Left renal cortex interstitium (tissue), 4 donors: ENCODE measurements at regions not wholly inside any gene's neighbourhood (a gene's known extent, or its start where the extent isn't known, plus 50 kb on each side); places are given as distances from the start of the nearest gene placed in this dataset.
"Not testable (repeated sequence)": the region's sequence is repeated elsewhere in the genome, so short reads cannot be mapped to it uniquely, and the experiment has no call there.

Source experiments
- DNase-seq, 4 donors: peaks; one replicate each; pipeline ENCODE4 v3.0.0-alpha.2; 2013; ENCODE audit warnings: low read depth in 4 of 4, low spot score in 2 of 4, missing footprints in 1 of 4

DNA sequence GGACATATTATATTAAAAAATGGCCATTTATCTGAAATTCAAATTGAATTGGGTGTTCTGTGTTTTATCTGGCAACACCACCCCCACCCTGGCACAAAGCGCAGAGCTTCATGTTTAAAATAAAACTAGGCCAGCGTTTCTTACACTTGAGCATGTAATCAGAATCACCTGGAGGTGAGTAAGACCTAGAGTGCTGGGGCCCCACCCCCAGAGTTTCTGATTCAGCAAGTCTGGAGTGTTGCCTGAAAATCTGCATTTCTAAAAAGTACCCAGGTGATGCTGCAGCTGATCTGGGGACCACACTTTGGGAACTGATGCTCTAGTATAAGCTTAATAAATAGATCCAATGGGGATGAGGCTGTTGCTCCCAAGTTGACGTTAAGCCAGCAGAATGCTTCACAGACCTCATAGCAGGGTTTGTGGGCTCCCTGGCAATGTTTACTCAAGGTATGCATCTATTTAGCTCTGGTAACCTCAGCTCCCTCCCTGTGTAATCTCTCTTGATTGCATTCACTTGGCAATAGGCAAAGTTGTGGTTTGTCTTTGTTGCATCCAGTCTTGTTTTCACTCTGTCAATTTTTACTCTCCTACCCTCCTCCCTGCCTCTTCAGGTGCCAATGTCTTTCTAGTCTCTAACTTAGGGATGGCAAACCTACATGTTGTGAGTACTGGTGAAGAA, 99.8 kb upstream of the TEX13D start:
- DNase-seq: no peak

DNA sequence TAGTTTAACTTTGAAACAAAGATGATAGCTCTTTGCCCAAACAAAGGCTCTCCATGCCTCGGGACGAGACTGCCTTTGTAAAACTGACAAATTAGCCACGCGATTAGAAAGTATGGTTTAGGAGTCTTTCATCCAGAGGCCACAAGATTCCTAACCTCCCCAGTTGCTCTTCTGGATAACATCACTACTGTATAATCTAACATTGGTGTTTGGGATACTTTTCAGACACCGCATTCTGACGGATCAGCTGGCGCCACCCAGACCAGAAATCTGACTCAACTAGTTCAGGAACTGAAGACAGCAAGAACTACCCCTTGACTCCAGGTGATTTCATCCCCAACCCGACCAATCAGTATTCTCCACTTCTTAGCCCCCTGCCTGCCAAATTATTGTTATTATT, 98.1 kb upstream of the TEX13D start:
- DNase-seq: no peak

DNA sequence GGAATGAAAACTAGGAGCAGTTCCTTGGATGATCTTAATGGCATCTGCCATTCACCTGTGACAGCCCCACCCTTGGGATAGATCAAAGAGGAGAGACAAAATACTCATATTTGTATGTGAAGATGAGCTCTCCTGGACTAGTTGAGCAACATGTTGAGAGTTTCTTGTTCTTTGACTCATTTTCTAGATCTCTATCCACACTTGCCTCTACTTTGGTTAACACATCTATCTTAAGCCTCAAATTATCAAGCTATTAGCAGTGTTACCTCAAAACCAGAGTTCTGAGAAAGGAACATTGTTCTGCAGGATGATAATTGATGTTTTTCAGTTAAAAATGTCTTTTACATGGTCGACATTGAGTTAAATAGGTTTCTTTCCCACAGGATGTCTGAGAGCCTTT, 94.2 kb upstream of the TEX13D start:
- no peak for DNase-seq

DNA sequence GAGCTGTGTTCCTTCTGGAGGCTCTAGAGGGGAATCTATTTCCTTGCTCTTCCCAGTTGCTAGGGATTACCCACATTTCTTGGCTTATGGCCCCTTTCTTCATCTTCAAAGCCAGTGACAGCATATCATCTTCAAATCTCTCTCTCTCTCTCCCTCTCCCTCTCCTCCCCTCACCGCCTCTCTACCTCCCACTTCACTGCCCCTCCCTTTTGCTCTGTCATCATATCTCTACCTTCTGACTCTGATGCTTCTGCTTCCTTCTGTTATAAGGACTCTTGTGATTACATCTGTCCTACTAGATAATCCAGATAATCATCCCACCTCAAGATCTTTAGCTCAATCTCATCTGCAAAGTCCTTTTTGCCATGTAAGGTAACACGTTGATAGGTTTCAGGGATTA, 93.1 kb upstream of the TEX13D start:
- no peak for DNase-seq

DNA sequence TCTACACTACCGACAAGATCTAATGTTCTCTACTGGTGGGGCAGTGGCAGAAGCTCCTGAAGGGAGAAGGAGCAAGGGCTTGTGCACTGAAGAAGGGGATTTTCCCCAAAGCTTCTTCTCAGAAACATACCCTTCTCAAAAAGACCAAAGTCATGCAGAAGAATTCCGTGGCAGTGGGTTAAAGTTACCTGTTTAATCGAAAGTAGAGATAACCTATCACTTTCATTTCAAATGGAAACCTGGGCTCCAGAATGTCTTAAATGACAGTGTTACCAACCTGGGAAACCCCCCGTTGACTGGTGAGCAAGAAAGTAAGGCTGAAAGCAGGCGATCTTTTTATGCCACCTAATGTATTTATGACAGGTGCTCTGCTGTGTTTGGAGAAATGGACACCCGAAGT, 92.5 kb upstream of the TEX13D start:
- DNase-seq: no peak

DNA sequence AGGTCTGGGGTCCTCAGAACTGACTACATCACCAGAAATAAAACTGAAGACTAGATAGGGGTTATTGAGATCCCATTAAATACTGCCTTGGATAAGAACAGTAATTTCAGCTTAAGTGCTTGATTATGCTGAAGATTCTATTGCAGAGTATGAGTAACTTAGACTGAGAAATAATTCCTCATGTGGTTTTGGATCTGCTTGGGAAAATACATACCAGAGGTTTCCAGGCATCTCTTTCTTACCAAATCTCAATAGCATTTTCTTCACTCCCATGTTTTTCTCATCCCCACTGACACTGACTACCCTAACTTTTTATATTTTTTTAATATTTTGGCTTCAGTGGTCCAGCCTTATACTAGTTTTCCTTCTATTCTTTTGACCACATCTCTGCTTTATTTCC, 92.0 kb upstream of the TEX13D start:
- DNase-seq: no peak

DNA sequence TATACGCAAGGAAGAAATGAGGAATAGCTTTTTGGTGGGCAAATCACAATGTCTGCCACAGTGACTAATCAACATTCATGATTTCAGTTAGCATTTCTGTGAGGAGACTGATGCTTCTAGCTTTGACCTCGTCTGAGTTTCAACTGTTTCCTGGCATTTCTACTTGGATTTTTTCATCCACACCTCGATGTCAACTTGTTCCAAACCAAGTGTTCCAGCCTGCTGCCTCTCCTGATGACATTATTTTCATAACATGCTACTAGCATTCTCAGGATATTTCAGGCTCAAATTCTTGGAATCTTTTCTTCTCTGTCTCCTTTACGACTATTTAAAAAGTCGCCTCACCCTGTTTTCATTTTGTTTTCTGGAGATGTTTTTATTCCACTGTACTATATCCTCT, 90.3 kb upstream of the TEX13D start:
- no peak for DNase-seq

DNA sequence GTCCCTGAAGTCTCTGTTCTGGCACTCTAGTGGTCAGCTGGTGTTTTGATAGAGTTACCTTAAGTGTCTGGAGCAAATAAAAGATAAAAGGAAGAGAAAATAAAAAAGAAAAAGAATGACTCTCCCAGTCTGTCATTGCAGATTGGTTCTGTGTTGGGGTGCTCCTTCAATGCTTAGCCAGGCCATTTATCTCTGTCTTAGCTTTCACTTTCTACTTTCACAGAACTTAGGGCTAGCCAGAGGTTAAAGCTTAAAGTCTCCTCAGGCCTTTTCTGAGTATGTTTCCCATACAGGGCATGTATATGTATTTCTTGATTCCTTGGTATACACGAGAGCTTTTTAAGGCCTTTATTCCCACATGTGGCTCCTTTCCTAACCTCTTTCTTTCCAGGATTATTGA, 83.1 kb upstream of the TEX13D start:
- DNase-seq: no peak

DNA sequence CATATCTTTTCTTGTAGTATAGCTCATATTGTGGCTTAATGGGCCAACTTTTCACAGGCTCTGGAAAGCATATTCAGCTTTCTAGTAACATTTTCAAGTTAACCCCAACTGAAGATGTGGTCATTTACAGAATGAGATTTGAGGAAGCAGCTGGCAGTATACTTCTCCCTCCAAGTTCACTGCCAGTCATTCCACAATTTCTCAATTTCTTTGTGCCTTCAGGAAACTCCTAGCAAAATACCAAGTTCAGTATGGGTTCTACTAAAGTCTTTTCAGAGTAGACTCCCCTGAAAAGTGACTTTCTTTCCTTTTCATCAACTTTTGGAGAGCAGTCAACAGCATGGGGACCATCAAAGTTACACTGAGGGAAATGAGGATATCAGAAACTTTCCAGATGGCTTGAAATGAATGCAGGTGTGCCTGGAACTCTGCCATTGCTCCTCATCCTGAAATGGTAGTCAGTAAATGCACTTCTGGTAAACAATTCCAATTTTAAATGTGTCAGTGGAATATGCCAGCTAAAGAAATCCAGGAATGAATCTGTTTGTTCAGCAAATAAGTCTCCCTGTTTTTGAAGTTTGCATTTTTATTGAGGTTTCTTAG, 81.5 kb upstream of the TEX13D start:
- DNase-seq: no peak

DNA sequence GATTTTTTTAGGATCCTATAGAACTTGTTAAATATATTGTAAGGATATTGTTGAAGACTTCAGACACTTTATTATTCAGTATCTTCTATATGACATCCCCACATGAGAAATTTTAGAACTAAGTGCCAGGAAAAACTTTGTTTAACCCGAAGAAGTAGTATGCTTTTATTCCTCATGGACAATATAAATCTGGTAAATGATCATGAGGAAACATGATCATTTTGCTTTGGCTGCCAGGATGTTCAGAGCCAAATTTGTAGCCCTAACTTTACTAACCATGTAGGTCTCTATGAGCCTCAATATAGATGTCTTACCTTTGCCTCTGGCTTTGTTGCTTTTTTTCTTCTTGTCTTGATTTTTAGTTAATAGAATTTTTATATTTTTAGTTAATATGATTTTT, 77.8 kb upstream of the TEX13D start:
- DNase-seq: no peak

DNA sequence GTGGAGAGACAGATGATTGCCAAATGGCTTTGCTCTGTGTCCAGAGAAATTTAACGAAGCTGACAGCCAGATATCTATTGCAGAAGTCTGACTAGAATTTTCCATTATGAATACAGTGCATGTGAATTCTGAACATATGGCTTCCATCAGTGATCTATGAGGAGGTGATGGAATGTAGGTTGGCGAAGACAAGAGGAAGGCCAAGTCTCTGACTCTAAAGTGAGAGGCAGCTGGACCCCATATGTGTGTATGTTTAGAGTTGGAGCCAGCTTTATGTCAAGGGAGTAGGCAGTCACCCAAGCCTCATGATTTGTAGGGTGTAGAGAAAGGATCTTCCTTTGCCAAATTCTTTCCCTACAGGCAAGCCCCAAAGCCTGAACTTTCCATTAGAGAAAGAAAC, 76.2 kb upstream of the TEX13D start:
- peak in 3 of 4 donors; percentile 6 to 29 (median 21) for DNase-seq

DNA sequence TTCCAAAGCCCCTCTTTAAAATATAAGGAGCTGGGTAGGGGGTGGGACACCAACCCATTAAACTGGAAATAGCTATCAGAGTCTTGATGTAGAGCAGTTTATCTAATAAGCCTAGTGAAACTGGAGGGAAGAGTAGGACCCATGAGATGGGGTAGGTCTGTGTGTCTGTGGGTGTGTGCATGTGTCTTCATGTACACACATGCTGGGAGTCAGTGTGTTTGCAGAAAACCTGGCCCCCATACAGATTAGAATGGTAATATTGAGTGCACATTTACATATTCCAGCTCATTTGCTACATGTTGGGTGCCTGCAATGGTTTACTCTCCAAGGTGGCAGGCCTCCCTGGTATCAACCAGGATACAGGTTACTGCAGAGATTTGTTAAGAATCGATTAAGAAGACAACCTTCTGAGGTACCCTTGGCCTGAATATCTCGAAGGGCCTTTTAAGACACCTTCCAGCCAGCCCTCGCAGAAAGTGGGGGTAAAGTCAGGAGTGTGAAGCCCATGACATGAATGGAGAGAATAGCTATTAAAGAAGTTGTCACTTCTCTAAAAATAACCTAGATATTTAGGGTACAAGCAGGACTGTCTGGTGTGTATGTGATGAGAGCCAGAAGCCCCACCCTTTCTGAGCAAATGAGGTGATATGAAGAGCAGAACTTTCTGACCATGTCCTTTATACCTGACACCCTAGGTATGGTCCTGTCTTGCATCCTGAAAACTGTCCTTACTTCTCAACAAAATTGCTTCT, 75.7 kb upstream of the TEX13D start:
- no peak for DNase-seq

DNA sequence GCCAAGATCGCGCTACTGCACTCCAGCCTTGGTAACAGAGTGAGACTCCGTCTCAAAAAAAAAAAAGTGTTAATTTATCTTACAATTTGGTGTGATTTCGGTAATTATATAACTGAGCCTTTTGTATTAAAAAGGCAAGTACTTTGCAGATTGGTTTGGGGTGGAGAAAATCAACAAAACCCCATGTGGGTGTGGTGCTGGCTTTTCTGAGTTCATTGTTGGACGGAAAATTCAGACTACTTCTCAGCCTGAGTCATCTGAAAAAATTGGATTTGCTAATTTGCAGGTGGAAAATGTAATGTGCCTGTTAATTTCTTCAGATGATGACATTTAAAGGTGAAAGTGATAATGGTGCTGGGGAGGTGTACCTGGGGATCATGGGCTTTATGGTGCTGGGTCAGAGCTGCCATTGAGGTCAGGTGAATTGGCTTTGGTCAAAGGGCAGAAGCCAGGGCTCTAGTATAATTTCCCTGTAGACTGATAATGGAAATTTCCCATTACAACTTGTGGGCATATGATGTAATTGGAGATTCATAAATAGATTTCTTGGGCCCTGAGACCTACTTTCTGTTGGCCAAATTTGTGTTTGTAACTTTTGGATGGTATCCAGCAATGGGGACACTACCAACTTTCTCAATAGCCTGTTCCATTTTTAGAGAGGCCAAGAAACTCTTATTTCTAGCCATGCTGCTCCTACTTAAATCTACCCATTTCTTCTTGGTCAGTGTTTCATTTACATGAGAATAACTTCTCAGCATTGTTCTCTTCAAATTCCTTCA, 74.3 kb upstream of the TEX13D start:
- no peak for DNase-seq

DNA sequence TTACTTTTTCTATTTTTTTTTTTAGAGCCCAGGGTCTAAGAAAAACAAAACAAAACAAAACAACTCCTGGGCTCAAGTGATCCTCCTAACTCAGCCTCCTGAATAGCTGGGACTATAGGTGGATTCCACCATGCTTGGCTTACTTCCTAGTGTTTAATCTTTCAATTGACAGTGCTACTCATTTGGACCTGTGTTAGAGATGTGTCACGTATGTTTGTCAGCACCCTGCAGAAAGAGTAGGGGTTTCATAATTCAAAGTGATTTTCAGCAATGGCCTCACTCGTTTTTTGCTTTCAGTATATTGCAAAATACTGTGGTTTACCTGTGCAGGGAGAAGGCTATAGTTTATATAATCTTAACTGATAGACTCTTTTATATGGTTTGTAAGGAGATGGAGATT, 71.6 kb upstream of the TEX13D start:
- no peak for DNase-seq

DNA sequence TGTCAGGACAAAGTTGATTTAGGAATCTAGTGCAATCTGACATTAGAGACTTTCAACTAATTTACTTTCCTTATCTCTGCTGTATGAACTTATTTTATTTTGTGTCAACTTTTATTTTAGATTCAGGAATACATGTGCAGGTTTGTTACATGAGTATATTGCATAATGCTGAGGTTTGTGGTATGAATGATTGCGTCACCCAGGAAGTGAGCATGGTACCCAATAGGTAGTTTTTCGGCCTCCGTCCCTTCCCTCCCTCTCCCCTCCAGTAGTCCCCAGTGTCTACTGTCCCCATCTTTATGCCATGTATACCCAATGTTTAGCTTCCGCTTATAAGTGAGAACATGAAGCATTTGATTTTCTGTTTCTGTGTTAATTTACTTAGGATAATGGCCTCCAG, 68.7 kb upstream of the TEX13D start:
- no peak for DNase-seq

DNA sequence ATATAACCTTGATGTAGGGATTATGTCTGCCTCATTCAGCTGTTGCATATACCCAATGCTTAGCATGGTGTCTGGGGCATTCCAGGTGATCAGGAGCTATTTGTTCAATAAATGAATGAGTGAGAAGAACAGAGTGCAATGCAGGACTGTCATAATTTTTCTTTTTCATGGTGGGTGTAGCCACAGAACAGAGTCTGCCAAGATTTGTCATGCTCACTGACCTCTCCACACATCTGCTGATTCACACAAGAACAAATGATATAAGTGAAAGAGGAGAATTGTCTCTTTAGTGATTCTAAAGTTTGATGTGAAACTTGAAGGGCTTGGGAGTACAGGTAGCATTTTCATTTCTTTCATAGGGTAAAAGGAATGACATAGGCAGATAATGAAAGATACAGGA, 64.4 kb upstream of the TEX13D start:
- DNase-seq: no peak

DNA sequence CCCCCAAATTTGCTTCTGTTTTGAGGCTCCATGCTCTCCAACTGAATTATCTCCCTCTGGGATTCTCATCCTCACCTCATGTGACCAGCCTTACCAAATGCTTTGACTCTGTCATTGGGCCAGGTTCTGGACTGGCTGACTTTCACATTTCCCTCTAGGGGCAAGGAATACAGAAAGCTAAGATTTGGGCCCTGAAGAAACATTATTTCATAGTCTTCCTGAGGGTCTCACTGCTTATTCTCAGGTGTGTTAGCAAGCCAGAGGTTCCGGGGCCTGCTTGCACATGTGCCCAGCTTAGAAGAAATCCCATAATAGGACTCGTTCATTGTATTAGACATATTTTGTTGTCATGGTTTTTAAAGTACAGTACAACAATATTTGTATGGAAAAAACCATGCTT, 62.6 kb upstream of the TEX13D start:
- DNase-seq: no peak

DNA sequence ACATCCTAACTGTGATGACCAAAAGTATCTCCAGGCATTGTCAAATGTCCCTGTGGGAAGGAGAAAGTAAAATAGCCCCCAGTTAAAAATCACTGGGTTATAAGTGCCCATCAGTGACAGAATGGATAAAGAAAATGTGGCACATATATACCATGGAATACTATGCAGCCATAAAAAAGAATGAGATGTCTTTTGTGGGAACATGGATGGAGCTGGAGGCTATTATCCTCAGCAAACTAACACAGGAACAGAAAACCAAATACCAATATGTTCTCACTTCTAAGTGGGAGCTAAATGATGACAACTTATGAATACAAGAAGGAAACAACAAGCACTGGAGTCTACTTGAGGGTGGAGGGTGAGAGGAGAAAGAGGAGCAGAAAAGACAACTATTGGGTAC, 60.9 kb upstream of the TEX13D start:
- not testable (repeated sequence) for DNase-seq

DNA sequence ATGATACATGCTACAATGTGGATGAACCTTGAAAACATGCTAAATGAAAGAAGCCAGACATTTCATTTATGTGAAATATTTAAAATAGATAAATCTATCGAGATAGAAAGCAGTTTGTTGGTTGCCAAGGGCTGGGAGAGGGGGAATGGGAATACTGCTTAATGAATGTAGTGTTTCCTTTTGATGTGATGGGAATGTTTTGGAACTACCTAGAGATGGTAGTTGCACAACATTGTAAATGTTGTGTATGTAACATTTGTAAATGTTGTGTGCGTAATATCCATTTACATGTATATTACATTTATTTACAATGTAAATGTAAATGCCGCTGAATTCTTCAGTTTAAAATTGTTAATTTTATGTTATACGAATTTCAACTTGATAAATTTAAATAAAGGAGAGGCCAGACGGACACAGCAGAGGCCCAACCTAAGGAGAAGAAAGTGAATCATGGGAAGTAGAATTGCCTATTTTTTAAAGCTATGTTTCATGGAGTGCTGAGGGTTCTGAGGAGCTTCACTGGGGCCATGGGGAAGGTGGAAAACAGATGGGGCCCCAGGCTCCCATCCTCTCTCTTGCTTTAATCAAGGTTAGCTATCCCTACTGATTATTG, 60.0 kb upstream of the TEX13D start:
- no peak for DNase-seq

DNA sequence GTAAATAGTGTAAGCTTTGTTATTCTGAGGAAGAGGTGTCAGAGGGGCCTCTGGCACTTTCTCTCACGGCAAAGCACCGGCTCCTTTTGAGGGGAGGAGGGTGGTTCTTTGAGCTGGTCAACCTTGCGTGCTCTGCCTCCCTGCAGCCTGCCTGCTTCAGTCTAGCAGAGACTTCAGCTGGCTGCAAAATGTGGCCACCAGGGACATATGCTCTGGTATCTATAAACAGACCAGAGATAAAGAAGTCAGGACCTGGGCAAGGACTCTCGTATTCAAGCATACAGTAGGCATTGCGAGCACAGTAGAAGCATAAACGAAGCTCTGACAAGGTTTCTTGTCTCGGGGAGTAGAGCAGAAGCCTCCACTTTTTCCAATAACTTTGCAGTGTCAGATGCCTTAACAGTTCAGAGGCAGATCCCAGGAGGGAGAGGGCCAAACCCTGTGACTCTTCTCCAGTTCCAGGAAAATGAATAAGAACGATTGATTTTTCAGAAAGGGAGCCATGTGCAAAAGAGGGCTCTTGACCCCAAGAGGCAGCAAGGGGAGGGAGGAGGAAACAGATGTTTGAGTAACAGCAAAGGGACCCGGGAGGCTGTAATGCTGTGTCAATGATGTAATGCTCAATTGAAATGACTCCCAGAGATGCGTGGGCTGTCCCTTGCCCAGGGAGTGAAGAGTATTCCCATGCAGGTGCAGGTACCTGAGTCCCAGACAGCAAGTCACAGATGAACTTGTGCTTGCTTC, 57.9 kb upstream of the TEX13D start:
- DNase-seq: no peak
